ENCODE measurements at regions not wholly inside any gene's neighbourhood (a gene's known extent, or its start where the extent isn't known, plus 50 kb on each side); places are given as distances from the start of the nearest gene placed in this dataset.

GRCh38 chr6:67237277-67237676, 1397.8 kb upstream of the ADGRB3 start:
- no peak overlapping the region for H3K4me3 ChIP-seq (ENCODE audit: low read length)
- H3K9me3 ChIP-seq (ENCODE audit: insufficient read depth, low read length) = no peaks in the 10 kb centered on the region
- TF ChIP-seq CTCF (IDR thresholded peaks at IDR 0.05; ENCODE audit: low read depth, low read length) (no peak), EZH2phosphoT487 (IDR thresholded peaks at IDR 0.05; ENCODE audit: low read depth) (no peak)
- no peak overlapping the region for H3K4me2 ChIP-seq (ENCODE audit: low read length)
- no peaks in the 10 kb centered on the region for H3K4me1 ChIP-seq (ENCODE audit: low read length)
- H3K79me2 ChIP-seq (ENCODE audit: low read length) = no peaks in the 10 kb centered on the region
- no peaks in the 10 kb centered on the region for H4K20me1 ChIP-seq (ENCODE audit: insufficient read depth, low read length)
- no peaks in the 10 kb centered on the region for H3K36me3 ChIP-seq (replicated peaks; ENCODE audit: low read depth, low read length)
- H3K9ac ChIP-seq (ENCODE audit: low read length) = no peak overlapping the region
- no peaks in the 10 kb centered on the region for H3K27me3 ChIP-seq (ENCODE audit: low read depth, low read length)
- H3K27ac ChIP-seq (ENCODE audit: low read length) = no peak overlapping the region
- H2AFZ ChIP-seq (ENCODE audit: low read depth, low read length) = no peak overlapping the region

- H3K79me2 ChIP-seq (ENCODE audit: low read length) = no peaks in the 10 kb centered on the region
- H3K9ac ChIP-seq (ENCODE audit: low read length) = no peak overlapping the region
- no peak overlapping the region for H3K4me3 ChIP-seq (ENCODE audit: low read length)
- H3K4me1 ChIP-seq (ENCODE audit: low read length) = no peaks in the 10 kb centered on the region
- H4K20me1 ChIP-seq (ENCODE audit: insufficient read depth, low read length) = no peaks in the 10 kb centered on the region
- H3K9me3 ChIP-seq (ENCODE audit: insufficient read depth, low read length) = no peaks in the 10 kb centered on the region
- no peak overlapping the region for H3K27ac ChIP-seq (ENCODE audit: low read length)
- H2AFZ ChIP-seq (ENCODE audit: low read depth, low read length) = no peak overlapping the region
- no peaks in the 10 kb centered on the region for H3K36me3 ChIP-seq (replicated peaks; ENCODE audit: low read depth, low read length)
- H3K27me3 ChIP-seq (ENCODE audit: low read depth, low read length) = no peaks in the 10 kb centered on the region
- TF ChIP-seq CTCF (IDR thresholded peaks at IDR 0.05; ENCODE audit: low read depth, low read length) = no peak
- no peak for TF ChIP-seq EZH2phosphoT487 (IDR thresholded peaks at IDR 0.05; ENCODE audit: low read depth)
- no peak overlapping the region for H3K4me2 ChIP-seq (ENCODE audit: low read length)
These were observed 1404.0 kb upstream of the ADGRB3 start for GRCh38 chr6:67231092-67231491.

GRCh38 chr6:67224989-67225388, 1410.1 kb upstream of the ADGRB3 start:
- TF ChIP-seq CTCF (IDR thresholded peaks at IDR 0.05; ENCODE audit: low read depth, low read length) (no peak), EZH2phosphoT487 (IDR thresholded peaks at IDR 0.05; ENCODE audit: low read depth) (no peak)
- no peaks in the 10 kb centered on the region for H3K4me1 ChIP-seq (ENCODE audit: low read length)
- no peak overlapping the region for H3K4me3 ChIP-seq (ENCODE audit: low read length)
- H3K9me3 ChIP-seq (ENCODE audit: insufficient read depth, low read length) = no peaks in the 10 kb centered on the region
- no peaks in the 10 kb centered on the region for H3K36me3 ChIP-seq (replicated peaks; ENCODE audit: low read depth, low read length)
- H3K27me3 ChIP-seq (ENCODE audit: low read depth, low read length) = no peaks in the 10 kb centered on the region
- H3K27ac ChIP-seq (ENCODE audit: low read length) = no peak overlapping the region
- no peak overlapping the region for H2AFZ ChIP-seq (ENCODE audit: low read depth, low read length)
- H3K4me2 ChIP-seq (ENCODE audit: low read length) = no peak overlapping the region
- H3K9ac ChIP-seq (ENCODE audit: low read length) = no peak overlapping the region
- H3K79me2 ChIP-seq (ENCODE audit: low read length) = no peaks in the 10 kb centered on the region
- H4K20me1 ChIP-seq (ENCODE audit: insufficient read depth, low read length) = no peaks in the 10 kb centered on the region

GRCh38 chr6:67221226-67221625, 1413.9 kb upstream of the ADGRB3 start:
- no peak overlapping the region for H2AFZ ChIP-seq (ENCODE audit: low read depth, low read length)
- no peaks in the 10 kb centered on the region for H3K4me1 ChIP-seq (ENCODE audit: low read length)
- H3K9ac ChIP-seq (ENCODE audit: low read length) = no peak overlapping the region
- H3K27ac ChIP-seq (ENCODE audit: low read length) = no peak overlapping the region
- H3K36me3 ChIP-seq (replicated peaks; ENCODE audit: low read depth, low read length) = no peaks in the 10 kb centered on the region
- no peak overlapping the region for H3K4me2 ChIP-seq (ENCODE audit: low read length)
- no peaks in the 10 kb centered on the region for H4K20me1 ChIP-seq (ENCODE audit: insufficient read depth, low read length)
- TF ChIP-seq EZH2phosphoT487 (IDR thresholded peaks at IDR 0.05; ENCODE audit: low read depth) = no peak
- TF ChIP-seq CTCF (IDR thresholded peaks at IDR 0.05; ENCODE audit: low read depth, low read length) = no peak
- no peaks in the 10 kb centered on the region for H3K9me3 ChIP-seq (ENCODE audit: insufficient read depth, low read length)
- no peak overlapping the region for H3K4me3 ChIP-seq (ENCODE audit: low read length)
- H3K79me2 ChIP-seq (ENCODE audit: low read length) = no peaks in the 10 kb centered on the region
- H3K27me3 ChIP-seq (ENCODE audit: low read depth, low read length) = no peaks in the 10 kb centered on the region
